OCI-LY3 (cell line): ENCODE measurements at regions not wholly inside any gene's neighbourhood (a gene's known extent, or its start where the extent isn't known, plus 50 kb on each side); places are given as distances from the start of the nearest gene placed in this dataset.

Source experiments
- EZH2phosphoT487 ChIP-seq: fragments of 200-600 bp; shearing (Covaris generic); IDR thresholded peaks from 2 replicates; pipeline ENCODE4 v1.6.1; 2018; ENCODE audit warnings: antibody characterized with exemption, mixed run types, low read depth
- TF ChIP-seq, protein P1 (sequence below): fragments of 200-600, 300-600 bp; sonication (generic); IDR thresholded peaks from 2 replicates; pipeline ENCODE4 v1.5.1; 2014; ENCODE audit warnings: antibody characterized with exemption, low read length, low read depth

DNA sequence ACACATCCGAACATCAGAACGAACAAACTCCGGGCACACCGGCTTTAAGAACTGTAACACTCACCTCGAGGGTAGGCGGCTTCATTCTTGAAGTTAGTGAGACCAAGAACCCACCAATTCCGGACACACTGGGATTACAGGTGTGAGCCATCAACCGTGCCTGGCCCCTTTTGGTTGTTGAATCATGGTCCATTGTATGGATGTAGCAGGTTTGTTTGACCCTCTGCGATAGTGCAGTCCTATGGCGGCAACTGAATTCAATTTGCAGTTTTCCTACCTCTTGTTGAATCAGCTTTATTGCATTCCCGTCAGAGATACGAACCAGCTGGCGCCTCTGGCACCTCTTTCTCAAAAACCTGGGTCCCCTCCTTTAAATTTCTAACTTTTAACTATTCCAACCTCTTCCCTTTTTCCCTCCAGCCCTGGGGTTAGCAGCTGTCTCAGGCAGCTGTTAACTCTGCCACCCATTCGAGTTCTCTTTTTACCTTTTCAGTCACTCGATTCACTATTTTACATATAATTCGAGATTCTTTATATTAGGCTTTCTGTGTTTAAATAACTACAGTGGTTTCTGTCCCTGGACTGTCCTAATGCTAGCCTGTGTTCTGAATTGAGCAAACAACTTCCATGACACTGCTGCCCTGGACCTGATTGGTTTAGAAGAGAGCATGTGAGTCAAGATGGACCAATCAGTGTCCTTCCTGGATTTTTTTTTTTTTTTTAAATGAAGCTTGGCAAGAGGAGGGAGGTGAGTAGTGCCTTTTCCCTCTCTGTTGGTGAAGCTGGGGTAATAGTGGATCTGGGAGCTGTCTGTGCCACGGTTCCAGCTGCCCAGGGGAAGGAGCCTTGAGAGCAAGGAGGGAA, 261.5 kb downstream of the PCNX1 start:
- TF ChIP-seq, protein P1, sequence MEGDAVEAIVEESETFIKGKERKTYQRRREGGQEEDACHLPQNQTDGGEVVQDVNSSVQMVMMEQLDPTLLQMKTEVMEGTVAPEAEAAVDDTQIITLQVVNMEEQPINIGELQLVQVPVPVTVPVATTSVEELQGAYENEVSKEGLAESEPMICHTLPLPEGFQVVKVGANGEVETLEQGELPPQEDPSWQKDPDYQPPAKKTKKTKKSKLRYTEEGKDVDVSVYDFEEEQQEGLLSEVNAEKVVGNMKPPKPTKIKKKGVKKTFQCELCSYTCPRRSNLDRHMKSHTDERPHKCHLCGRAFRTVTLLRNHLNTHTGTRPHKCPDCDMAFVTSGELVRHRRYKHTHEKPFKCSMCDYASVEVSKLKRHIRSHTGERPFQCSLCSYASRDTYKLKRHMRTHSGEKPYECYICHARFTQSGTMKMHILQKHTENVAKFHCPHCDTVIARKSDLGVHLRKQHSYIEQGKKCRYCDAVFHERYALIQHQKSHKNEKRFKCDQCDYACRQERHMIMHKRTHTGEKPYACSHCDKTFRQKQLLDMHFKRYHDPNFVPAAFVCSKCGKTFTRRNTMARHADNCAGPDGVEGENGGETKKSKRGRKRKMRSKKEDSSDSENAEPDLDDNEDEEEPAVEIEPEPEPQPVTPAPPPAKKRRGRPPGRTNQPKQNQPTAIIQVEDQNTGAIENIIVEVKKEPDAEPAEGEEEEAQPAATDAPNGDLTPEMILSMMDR, result no peak
- TF ChIP-seq EZH2phosphoT487, result no peak
